Activated CD4-positive, alpha-beta T cell treated with anti-CD3 and anti-CD28 coated beads for 4 hours (primary cell): ENCODE measurements at regions not wholly inside any gene's neighbourhood (a gene's known extent, or its start where the extent isn't known, plus 50 kb on each side); places are given as distances from the start of the nearest gene placed in this dataset.
"Not testable (repeated sequence)": the region's sequence is repeated elsewhere in the genome, so short reads cannot be mapped to it uniquely, and the experiment has no call there.

Experiments
- DNase-seq, 2 donors: peaks; one replicate each; pipeline ENCODE4 v3.0.0-alpha.2; 2020

DNA sequence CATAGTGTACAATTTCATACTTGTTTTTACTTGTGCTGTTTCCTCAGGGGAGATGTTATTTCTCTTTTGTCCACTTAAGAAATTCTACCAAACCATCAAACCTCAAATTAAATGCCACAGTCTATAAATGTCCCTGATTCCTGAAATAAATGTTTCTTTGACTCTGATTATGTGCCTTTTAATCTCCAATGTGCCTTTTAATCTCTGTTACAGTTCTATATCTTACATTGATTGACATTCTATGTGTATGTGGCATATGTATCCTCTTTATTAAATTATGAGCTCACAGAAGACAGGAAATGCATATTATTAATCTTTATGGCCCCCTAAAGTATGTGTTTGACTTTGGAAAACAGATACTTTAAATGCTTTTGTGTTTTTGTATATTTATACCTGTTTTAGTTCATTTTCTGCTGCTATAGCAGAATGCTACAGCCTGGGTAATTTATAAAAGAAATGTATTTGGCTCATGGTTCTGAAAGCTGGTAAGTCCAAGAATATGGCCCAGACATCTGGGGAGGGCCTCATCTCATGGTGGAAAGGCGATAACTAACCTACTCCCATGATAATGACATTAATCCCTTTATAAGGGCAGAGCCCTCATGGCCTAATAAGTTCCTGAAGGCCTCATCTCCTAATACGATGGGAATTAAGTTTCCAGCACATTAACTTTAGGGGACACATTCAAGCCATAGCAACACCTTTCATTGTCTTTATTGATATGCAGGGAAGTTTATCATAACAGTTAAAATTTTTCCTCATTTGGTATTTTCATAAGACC lies 403.9 kb downstream of the LIG4 start:
- no peak for DNase-seq

DNA sequence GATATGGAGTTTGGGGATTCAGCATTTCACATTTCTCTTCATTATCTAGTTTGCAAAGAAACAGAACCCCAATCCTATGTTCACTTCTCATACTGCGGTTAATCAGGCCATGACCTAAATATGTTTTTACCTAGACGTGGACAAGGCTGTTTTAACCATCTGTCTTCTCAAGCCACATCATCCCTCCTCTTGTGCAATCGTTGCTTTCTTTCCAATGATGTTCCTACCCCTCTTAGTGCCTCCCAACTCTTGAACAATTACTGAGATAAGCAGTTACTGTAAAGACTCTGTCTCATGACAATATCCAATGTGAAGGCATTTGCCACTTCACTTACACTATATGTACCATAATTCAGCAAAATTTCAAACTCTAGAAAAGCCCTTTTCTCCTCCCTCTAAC lies 406.2 kb downstream of the LIG4 start:
- DNase-seq: no peak

DNA sequence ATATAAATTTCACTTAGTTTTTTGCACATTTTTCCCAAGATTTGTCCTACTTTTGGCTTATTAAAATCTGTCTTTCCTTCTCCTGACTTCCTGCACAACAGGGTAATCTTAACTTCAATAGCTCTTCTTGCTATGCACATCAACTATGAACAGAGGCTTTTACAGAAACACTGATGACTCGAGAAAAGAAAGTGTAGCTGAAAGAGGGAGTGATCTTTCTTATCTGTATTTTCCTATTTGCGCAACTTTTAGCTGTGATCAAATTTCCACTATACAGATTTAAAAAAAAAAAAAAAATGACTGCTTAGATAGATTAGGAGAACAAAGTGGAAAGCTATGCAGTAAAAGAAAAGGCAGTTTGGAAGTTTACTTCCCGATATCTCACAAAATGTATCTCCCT lies 406.9 kb downstream of the LIG4 start:
- DNase-seq: no peak

GRCh38 chr13:107807306-107808073 lies 407.8 kb downstream of the LIG4 start:
- DNase-seq: no peak

DNA sequence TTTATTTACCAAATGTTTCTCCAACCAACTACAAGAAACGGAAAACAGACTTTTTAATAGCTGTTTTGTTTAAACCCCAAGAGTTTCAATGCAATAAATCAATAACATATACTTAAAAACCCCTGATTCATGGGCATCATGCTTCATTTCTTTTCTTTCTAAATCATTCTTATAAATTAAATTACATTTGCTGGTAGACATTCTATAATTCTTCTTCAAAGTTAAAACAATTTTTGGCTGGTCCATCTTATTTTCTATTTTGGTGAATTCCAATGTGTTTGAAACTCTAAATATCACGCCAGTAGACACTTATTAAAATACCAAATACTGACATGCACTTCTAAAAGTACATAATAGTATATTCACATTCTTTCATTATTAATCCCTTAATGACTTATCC lies 408.6 kb downstream of the LIG4 start:
- no peak for DNase-seq

- no peak for DNase-seq
Observed at GRCh38 chr13:107803822-107804495, 411.4 kb downstream of the LIG4 start.

DNA sequence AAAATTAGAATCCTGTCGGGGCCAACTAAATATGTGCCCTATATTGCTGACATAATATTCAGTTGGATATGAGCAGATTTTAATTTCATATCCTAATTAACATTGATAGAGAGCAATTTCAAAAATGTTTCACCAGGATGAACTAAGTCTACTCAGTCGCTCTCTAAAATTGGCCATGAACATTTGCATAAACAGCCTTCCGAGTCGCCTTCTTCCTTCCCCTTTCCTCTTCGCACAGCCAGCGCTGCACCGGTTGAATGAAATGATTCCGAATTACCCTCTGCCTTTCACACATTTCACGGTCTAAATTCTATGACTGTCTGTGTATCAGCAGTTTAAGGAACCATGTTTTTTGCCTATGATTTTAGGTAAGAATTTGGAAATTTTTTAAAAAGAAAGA lies 413.7 kb downstream of the LIG4 start:
- no peak for DNase-seq

DNA sequence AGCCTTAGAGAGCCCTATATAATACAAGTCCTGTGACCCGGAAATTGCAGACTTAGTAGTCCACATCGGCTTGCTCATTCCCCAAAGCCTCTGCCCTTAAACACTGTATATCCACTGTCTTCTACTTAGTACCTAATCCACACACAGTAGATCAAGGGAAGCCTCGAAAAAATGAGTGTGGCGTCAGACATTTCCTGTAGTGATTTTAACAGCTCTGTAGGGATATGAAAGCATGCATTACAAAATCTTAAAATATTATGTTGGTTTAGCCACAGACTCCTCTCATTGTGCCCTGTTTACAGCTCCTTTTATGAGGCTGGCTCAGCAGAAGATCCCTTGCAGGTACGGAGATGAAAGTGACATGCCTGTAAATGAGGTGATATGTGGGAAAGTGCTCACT lies 416.3 kb downstream of the LIG4 start:
- DNase-seq: no peak

GRCh38 chr13:107790397-107790796 lies 424.9 kb downstream of the LIG4 start:
- no peak for DNase-seq

DNA sequence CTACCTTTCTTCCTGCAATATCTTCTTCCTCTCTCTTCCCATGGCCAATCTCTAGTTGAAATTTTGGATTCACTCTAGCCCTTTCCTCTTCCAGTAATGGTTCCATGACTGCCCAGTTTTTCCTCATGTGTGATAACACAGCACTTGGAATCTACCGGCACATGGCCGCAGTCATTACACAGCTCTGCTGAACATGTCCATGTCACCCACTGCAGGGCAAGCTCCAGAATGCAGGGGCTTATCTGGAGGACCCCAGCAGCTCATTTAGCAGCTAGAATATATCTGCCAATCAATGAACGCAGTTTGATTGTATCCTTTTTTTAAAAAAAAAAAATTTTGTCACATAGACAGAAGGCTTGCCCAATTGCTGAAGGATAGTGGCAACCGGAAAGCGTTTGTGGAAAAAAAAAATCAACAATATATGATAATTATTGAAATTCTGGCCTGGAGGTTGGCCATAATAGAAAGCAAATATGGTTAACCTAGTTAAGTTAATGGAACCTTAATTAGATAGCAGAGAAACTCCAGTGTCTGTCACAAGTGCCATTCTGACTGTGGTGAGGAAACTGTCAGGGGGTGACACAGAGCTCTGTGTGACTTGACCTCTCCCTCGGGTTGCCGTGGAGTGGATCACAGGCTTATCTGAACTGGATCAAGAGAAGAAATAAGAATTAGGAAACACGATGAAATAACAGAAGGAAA lies 426.7 kb downstream of the LIG4 start:
- DNase-seq: no peak

- not testable (repeated sequence) for DNase-seq
Observed at GRCh38 chr13:107782646-107783045, 432.7 kb downstream of the LIG4 start.

DNA sequence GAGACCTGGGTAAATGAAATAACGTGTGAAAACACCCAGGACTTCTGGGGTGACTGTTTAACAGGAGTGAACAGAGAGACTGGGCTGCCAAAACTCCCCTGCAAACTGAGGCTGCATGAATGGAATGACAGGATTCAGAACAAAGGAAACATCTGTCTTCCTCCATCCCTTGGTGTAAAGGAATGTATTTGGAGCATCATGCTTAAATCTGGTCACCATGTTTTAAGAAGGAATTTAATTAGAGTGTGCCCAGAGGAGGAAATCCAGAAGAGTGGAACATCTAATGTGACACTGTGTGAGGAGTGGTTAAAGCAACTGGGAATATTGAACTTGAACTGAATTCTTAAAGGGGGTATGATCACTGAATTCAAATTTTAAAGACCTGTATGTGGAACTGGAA lies 437.2 kb downstream of the LIG4 start:
- DNase-seq: no peak

DNA sequence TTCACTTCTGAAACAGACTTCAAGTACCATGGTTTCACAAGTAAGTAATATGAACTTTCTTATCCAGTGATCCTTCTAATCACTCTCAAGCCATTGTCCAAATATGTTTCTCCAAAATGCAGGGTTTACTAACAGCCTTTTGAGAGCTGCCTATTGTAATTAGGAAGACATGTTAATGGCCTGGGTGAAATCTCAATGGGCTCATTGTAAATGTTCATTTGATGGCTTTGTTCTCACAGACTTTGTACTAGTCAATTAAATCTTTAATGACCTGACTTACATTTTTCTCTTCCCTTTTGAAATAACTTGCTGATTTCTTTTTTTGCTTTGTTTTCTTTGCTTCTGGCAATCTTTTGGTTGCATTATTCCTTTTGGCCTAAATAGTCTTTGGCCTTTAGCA lies 444.8 kb downstream of the LIG4 start:
- DNase-seq: no peak

DNA sequence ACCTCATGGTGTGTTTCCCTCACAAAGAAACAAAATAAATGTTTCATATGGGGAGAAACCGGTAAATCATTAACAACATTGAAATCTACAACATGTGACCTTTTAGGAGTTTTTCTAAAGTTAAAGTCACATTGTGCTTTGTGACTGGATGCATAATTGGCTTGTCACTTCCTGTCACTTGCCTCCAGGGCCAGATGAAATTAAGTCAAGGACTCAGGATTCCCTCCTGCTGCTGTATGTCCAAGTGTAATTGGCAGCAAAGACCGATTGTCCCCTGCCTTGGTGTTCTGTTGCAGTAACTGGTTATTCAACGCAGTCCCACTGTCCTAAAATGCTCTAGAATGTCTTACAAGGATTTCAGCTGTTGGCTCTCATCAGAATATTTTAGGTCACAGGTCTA lies 448.2 kb downstream of the LIG4 start:
- no peak for DNase-seq

DNA sequence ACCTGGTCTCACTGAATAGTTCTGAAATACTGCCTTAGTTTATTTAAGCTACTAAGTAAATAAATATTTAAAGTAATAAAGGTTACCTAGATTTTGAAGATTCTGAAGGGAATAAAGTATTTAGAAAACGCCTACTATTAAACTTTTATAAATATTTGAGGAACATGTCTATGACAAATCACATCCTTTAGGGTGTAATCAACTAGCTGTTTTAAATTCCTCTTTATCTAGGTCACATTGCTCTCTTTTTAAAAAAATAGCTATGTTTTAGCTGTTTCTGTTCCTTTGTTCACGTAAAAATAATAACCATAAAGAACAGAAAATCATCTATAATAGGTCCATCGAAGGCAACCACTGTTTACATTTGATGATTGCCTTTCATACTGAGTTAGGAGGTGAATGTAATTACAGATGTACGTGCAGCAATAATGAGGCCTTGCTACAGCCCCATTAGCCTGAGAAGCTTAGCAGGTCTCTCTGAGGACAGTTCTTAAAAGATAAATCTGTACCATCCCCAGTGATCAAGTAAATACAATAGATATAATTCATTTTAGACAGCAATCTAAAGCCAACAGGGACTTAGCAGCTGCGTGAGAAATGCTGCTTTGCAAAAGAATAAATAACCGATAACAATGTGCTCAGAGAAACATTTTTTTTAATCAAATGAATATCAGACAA lies 449.5 kb downstream of the LIG4 start:
- DNase-seq: no peak

DNA sequence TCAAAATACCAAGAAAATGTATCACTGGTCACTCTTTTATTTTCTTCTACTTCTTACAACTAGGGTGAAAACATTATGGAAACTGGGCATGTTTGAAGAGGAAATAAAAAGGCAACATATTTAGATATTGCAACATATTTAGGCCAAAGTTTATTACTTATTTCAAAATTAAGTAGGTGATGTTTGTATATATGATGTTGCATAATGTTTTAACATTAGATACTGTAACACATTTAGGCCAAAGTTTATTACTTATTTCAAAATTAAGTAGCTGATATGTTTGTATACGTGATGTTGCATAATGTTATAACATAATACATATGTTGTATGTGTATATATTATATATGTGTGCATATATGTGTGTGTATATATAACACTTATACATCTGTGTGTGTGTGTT lies 451.3 kb downstream of the LIG4 start:
- no peak for DNase-seq

DNA sequence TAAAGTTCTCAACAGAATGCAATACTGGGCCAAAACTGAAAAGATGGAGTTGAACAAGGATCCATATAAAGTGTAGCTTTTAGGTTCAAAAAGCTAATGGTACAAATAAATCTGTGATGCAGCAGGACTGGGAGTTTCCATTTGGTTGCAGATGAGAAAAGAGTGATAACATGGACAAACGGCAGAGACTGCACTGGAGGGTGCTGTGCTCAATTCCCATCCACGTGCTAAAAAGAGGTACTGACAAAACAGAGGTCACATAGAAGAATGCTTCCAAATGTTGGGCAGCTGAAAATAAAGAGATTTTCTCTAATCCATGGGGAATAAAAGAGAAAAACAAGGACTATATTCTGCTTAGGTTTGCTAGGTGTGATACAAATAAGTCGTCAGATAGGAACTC lies 461.6 kb downstream of the LIG4 start:
- DNase-seq: no peak

DNA sequence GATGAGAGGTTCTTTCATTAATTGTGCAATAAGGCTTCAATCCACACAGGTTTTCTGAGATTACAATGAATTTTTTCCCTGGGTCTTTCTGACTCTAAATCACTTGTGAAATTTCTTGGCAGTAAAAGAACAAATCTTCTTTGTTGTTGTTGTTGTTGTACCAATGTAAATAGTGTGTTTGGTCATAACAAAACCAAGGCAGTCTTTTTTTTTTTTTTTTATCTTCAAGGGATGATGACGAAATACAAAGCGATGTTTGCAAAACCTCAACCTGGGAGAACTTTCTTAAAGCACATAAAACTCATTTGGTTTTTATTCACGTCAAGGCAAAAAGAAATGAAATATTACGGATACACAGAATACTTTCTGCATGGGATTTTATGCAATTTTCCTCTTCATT lies 462.0 kb downstream of the LIG4 start:
- no peak for DNase-seq

- no peak for DNase-seq
Observed at GRCh38 chr13:107743983-107744382, 471.4 kb downstream of the LIG4 start.

GRCh38 chr13:107743526-107743925 lies 471.8 kb downstream of the LIG4 start:
- DNase-seq: no peak

DNA sequence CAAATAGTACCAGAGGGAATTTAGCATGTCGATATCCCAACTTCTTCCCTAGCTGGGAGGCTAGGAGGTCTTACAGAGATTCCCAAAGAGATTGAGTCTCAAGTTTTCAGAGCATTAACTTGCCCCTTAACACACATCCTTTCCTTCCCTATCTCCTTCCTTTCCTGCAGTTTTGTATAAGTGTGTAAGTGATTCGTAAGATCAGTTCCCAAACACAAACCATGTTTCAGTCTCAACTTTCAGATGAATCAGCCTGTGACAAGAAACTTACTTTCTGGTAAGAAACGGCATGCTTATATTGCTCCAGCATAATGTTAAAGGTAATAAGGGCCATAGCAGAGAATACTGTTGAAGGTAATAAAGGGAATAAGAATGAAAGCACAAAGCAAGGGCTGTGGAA lies 472.2 kb downstream of the LIG4 start:
- DNase-seq: no peak

- no peak for DNase-seq
Observed at GRCh38 chr13:107742544-107742943, 472.8 kb downstream of the LIG4 start.

DNA sequence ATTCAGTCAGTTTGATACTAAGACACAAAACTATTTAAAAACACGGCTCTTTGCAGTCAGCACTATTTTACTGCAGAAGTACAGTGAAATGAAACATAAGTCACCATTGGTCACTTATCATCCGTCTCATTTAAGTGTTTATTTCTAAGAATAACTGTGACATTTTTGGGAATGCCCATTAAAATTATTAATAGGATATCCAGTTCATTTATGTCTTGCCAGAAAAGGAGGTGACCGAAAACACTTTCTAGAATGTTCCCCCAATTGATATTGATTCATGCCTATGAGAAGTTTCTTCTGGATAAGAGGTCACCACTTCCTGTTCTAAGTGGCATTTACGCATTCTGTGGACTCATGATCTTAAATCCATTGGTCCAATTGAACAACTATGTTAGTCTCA lies 477.3 kb downstream of the LIG4 start:
- no peak for DNase-seq
